ENCODE measurements at regions not wholly inside any gene's neighbourhood (a gene's known extent, or its start where the extent isn't known, plus 50 kb on each side); places are given as distances from the start of the nearest gene placed in this dataset.

DNA sequence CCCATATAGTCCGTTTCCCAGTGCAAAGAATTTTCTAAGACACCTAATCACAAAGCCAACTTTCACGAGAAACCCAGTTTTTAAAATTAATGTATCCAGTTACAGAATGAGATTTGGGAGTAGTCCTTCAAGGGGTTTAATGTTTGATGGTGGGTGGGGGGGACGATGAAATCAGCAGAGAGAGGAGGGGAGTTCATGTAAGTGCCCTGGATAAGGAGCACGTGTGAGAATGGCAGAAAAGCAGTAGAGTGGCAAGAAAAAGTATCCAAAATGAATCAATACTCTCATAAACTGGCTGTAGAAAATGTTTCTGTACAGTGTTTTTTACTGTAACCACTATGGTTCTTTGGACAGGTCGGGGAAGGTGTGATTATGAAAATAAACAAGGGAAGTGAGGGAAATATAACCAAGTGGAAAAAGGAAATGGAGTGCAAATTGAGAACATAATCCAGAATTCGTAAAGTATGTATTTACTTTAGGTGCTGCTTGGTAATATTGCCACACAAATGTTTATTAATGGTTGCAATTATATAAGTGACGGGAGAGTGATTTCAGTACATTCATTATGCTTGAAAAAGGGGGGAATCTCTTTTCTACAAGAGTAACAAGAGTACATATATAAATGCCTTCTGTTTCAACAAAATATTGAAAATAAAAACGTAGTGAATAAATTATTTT is 118.7 kb upstream of the RRP15 start:
- no peaks in the 10 kb centered on the region for H3K36me3 ChIP-seq (ENCODE audit: control insufficient read depth, insufficient read depth, low read length)
- H3K27ac ChIP-seq (ENCODE audit: extremely low read depth, low read depth, low read length): no peak overlapping the region
- H3K9me1 ChIP-seq (ENCODE audit: control insufficient read depth, insufficient read depth, low read length): no peaks in the 10 kb centered on the region
- peaks cover 0 to 3% of the 10 kb centered on the region in 2 experiments; a peak in 1 of 5 replicates for H3K4me1 ChIP-seq (replicated peaks in 1 of 2; ENCODE audit: control insufficient read depth in 2 of 2, insufficient read depth in 2 of 2, low read length in 2 of 2)
- H3K9ac ChIP-seq (ENCODE audit: insufficient read depth in 1 of 2, low read depth in 2 of 2, low read length in 2 of 2): no peak overlapping the region
- FAIRE-seq (no peak), DNase-seq (ENCODE audit: extremely low read depth in 1 of 4, low spot score in 3 of 4) (no peak), ATAC-seq (no peak)
- no peak overlapping the region for H3K4me2 ChIP-seq (ENCODE audit: insufficient read depth, low read length)
- H3K9me3 ChIP-seq (replicated peaks; ENCODE audit: control insufficient read depth, insufficient read depth, low read depth, low read length): no peaks in the 10 kb centered on the region
- ChIA-PET POLR2A (no interaction called here), CTCF (ENCODE audit: low intra/inter-chr PET ratio) (no interaction called here)
- TF ChIP-seq SMC3 (conservative IDR thresholded peaks at IDR 0.05; ENCODE audit: insufficient read depth, low read depth, low read length): no peak
- no peak for TF ChIP-seq FOXA1 (IDR thresholded peaks at IDR 0.05; ENCODE audit: borderline replicate concordance)
- no peak for TF ChIP-seq MYBL2 (IDR thresholded peaks at IDR 0.05; ENCODE audit: low read depth)
- TF ChIP-seq MYBL2 (CRISPR knock-in tag; IDR thresholded peaks at IDR 0.05; ENCODE audit: borderline replicate concordance): no peak
- no peak for TF ChIP-seq ZNF146 (CRISPR knock-in tag; IDR thresholded peaks at IDR 0.05; ENCODE audit: unreplicated experiment)
- no peak for TF ChIP-seq ZNF586 (CRISPR knock-in tag; conservative IDR thresholded peaks at IDR 0.05)
- no peak for TF ChIP-seq ZNF212 (CRISPR knock-in tag; IDR thresholded peaks at IDR 0.05)
- TF ChIP-seq, protein P1, sequence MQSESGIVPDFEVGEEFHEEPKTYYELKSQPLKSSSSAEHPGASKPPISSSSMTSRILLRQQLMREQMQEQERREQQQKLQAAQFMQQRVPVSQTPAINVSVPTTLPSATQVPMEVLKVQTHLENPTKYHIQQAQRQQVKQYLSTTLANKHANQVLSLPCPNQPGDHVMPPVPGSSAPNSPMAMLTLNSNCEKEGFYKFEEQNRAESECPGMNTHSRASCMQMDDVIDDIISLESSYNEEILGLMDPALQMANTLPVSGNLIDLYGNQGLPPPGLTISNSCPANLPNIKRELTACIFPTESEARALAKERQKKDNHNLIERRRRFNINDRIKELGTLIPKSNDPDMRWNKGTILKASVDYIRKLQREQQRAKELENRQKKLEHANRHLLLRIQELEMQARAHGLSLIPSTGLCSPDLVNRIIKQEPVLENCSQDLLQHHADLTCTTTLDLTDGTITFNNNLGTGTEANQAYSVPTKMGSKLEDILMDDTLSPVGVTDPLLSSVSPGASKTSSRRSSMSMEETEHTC (IDR thresholded peaks at IDR 0.05): no peak
- no peak for TF ChIP-seq ZKSCAN3 (CRISPR knock-in tag; IDR thresholded peaks at IDR 0.05)
- no peak for TF ChIP-seq MIER1 (IDR thresholded peaks at IDR 0.05; ENCODE audit: low read depth)
- TF ChIP-seq ZNF354B (CRISPR knock-in tag; IDR thresholded peaks at IDR 0.05): no peak
- no peaks in the 10 kb centered on the region for H4K20me1 ChIP-seq (replicated peaks; ENCODE audit: control insufficient read depth, insufficient read depth, low read length)
- no peak overlapping the region for H2AFZ ChIP-seq (ENCODE audit: low read depth, low read length)
- under 1% methylated on average over 8 of the region's 8 CpGs for WGBS (ENCODE audit: insufficient coverage, low coverage, missing lambda C conversion rate)
- no peak overlapping the region for H3K4me3 ChIP-seq
- no TSS peak for BruUV-seq (replicated peaks)
- H3K79me2 ChIP-seq (ENCODE audit: control insufficient read depth, insufficient read depth, low read length): no peaks in the 10 kb centered on the region
- intact Hi-C loops (cut with micrococcal nuclease) (no loop called here), in situ Hi-C loops (cut with MboI) (no loop called here)
- 0 out of 5 replicates have a peak, but pooled peaks cover 2 to 5% of the 10 kb centered on the region in 2 experiments for H3K27me3 ChIP-seq (ENCODE audit: control insufficient read depth in 2 of 2, insufficient read depth in 2 of 2, low read length in 2 of 2)

Data from K562 (cell line).